Nephron (organoid): ENCODE measurements at regions not wholly inside any gene's neighbourhood (a gene's known extent, or its start where the extent isn't known, plus 50 kb on each side); places are given as distances from the start of the nearest gene placed in this dataset.
A peak's percentile ranks its signal among the peaks of the same experiment; 100 is the strongest.

ENCODE experiments used
- H3K27ac Mint-ChIP-seq, 3 experiments: 2 replicates each; pipeline ENCODE4 v1.8.0; 2020; ENCODE audit warnings: mixed read lengths in 3 of 3, mild to moderate bottlenecking in 2 of 3, moderate library complexity in 1 of 3
- H3K27me3 Mint-ChIP-seq: 2 replicates; pipeline ENCODE4 v1.8.0; 2021; ENCODE audit warnings: low read depth, mild to moderate bottlenecking, moderate library complexity, mixed read lengths
- H3K36me3 Mint-ChIP-seq: 2 replicates; pipeline ENCODE4 v1.8.0; 2020; ENCODE audit warnings: low read depth, mixed read lengths
- H3K4me1 Mint-ChIP-seq: 2 replicates; pipeline ENCODE4 v1.8.0; 2020; ENCODE audit warnings: mixed read lengths
- H3K4me3 Mint-ChIP-seq, 3 experiments: 2 replicates each; pipeline ENCODE4 v1.8.0; 2020; ENCODE audit warnings: mild to moderate bottlenecking in 3 of 3, mixed read lengths in 3 of 3, moderate library complexity in 2 of 3
- H3K9me3 Mint-ChIP-seq: 2 replicates; pipeline ENCODE4 v1.8.0; 2020; ENCODE audit warnings: mixed read lengths
- TF ChIP-seq, protein P1 (sequence below), 3 experiments: fragments of 200-600 bp; sonication (generic); IDR thresholded peaks; one replicate each; pipeline ENCODE4 v1.5.0; 2021; ENCODE audit warnings: antibody characterized with exemption in 3 of 3; ENCODE audit not compliant: unreplicated experiment in 3 of 3

DNA sequence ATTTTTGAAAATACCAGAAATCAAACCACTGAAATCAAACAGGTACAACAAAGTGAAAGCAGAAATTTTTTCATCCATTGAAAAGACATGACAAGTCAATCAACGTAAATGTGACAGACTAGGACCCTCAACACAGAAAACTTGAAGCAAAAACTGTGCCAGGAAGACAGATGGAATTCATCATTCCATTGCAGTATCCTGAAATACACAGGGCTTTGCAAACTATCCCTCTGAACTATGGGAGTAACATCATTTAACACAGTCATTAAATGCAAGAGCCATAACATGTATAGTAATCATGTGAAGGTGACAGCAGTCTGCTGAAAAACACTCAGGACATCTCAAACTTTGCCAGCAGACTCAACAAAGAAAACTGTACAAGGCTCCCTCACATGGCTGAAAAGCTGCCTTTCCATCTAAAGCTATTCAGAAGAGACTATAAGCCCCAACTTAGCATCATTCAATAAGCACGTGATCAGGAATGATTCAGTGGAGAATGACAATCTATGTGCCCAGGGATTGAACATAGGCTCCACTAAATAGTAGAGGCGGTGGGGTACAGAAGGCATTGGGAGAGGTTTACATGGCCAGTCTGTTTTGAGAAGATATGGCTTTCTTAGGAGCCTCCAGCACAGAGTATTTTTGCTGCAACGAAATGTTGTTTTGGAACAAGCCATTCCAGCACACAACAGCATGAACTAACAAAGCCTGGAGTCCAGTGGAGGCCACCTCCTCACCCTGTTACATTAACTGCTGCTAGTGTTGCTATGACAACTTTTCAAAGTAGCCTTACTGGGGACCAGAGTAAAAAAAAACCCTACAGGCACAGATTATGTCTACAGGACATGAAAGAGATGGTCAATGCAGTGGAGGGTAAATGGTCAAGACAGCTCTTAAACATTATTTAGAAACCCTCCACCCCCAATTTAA, 274.5 kb upstream of the NOCT start:
- H3K4me1 Mint-ChIP-seq = peaks cover 24% of the 10 kb centered on the region
- no peaks in the 10 kb centered on the region for H3K36me3 Mint-ChIP-seq
- peaks cover 6% of the 10 kb centered on the region for H3K9me3 Mint-ChIP-seq
- TF ChIP-seq, protein P1, sequence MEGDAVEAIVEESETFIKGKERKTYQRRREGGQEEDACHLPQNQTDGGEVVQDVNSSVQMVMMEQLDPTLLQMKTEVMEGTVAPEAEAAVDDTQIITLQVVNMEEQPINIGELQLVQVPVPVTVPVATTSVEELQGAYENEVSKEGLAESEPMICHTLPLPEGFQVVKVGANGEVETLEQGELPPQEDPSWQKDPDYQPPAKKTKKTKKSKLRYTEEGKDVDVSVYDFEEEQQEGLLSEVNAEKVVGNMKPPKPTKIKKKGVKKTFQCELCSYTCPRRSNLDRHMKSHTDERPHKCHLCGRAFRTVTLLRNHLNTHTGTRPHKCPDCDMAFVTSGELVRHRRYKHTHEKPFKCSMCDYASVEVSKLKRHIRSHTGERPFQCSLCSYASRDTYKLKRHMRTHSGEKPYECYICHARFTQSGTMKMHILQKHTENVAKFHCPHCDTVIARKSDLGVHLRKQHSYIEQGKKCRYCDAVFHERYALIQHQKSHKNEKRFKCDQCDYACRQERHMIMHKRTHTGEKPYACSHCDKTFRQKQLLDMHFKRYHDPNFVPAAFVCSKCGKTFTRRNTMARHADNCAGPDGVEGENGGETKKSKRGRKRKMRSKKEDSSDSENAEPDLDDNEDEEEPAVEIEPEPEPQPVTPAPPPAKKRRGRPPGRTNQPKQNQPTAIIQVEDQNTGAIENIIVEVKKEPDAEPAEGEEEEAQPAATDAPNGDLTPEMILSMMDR (IDR thresholded peaks at IDR 0.05; ENCODE audit: unreplicated experiment in 3 of 3) = no peak
- H3K27ac Mint-ChIP-seq = peak overlapping the region; percentile 54 to 93 (median 73)
- no peaks in the 10 kb centered on the region for H3K27me3 Mint-ChIP-seq
- no peak overlapping the region for H3K4me3 Mint-ChIP-seq

- Mint-ChIP-seq H3K36me3 (no peaks in the 10 kb centered on the region), H3K4me3 (no peak overlapping the region), H3K9me3 (peaks cover 6% of the 10 kb centered on the region), H3K27ac (no peak overlapping the region), H3K27me3 (no peaks in the 10 kb centered on the region), H3K4me1 (peaks cover 21% of the 10 kb centered on the region)
- TF ChIP-seq, protein P1 (IDR thresholded peaks at IDR 0.05; ENCODE audit: unreplicated experiment in 3 of 3) = no peak
These were observed 279.2 kb upstream of the NOCT start for GRCh38 chr4:138736362-138736761.

DNA sequence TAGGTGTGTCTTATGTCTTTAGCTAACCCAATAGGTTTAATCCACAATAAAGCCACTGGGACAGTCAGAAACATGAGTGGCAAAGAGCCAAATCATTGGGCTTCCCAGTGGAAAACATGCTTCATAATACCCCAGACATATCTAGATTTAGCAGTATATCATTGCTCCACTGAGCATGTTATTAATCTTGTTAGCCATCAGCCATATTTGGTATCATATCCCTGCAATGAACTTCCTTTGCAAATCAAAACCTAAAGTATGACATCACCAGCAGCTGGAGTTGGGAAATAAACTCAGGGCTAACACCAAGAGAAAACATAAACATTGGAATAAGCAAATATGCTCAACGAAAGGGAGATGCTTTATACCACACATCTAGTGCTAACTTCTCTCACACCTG, 280.8 kb upstream of the NOCT start:
- Mint-ChIP-seq H3K4me3 (no peak overlapping the region), H3K36me3 (no peaks in the 10 kb centered on the region), H3K27ac (peak overlapping the region in 2 of 3 experiments; percentile 27 to 35), H3K9me3 (peaks cover 8% of the 10 kb centered on the region), H3K4me1 (peaks cover 5% of the 10 kb centered on the region), H3K27me3 (no peaks in the 10 kb centered on the region)
- TF ChIP-seq, protein P1 (IDR thresholded peaks at IDR 0.05; ENCODE audit: unreplicated experiment in 3 of 3) = no peak

- Mint-ChIP-seq H3K4me1 (peaks cover 11% of the 10 kb centered on the region), H3K36me3 (no peaks in the 10 kb centered on the region), H3K9me3 (peaks cover 6% of the 10 kb centered on the region), H3K4me3 (no peak overlapping the region), H3K27ac (no peak overlapping the region), H3K27me3 (no peaks in the 10 kb centered on the region)
- TF ChIP-seq, protein P1 (IDR thresholded peaks at IDR 0.05; ENCODE audit: unreplicated experiment in 3 of 3) = no peak
These were observed 287.0 kb upstream of the NOCT start for GRCh38 chr4:138728566-138728965.

GRCh38 chr4:138727731-138728130, 287.9 kb upstream of the NOCT start:
- H3K36me3 Mint-ChIP-seq = no peaks in the 10 kb centered on the region
- H3K4me1 Mint-ChIP-seq = peaks cover 11% of the 10 kb centered on the region
- H3K4me3 Mint-ChIP-seq = no peak overlapping the region
- TF ChIP-seq, protein P1 (IDR thresholded peaks at IDR 0.05; ENCODE audit: unreplicated experiment in 3 of 3) = no peak
- H3K27me3 Mint-ChIP-seq = no peaks in the 10 kb centered on the region
- peaks cover 6% of the 10 kb centered on the region for H3K9me3 Mint-ChIP-seq
- H3K27ac Mint-ChIP-seq = peak overlapping the region in 1 of 3 experiments; percentile 5

- Mint-ChIP-seq H3K9me3 (no peaks in the 10 kb centered on the region), H3K4me1 (peaks cover 26% of the 10 kb centered on the region), H3K36me3 (no peaks in the 10 kb centered on the region), H3K27ac (peak overlapping the region in 1 of 3 experiments; percentile 56), H3K27me3 (no peaks in the 10 kb centered on the region), H3K4me3 (no peak overlapping the region)
- TF ChIP-seq, protein P1 (IDR thresholded peaks at IDR 0.05; ENCODE audit: unreplicated experiment in 3 of 3) = no peak
These were observed 291.1 kb upstream of the NOCT start for GRCh38 chr4:138724530-138724929.
